SKM-1 (cell line): ENCODE measurements at regions not wholly inside any gene's neighbourhood (a gene's known extent, or its start where the extent isn't known, plus 50 kb on each side); places are given as distances from the start of the nearest gene placed in this dataset.
"Not testable (repeated sequence)": the region's sequence is repeated elsewhere in the genome, so short reads cannot be mapped to it uniquely, and the experiment has no call there.

Source experiments
- DNase-seq: peaks from one replicate; lab custom pipeline; 2025; ENCODE audit not compliant: unreplicated experiment; lab: John Stamatoyannopoulos, UW

DNA sequence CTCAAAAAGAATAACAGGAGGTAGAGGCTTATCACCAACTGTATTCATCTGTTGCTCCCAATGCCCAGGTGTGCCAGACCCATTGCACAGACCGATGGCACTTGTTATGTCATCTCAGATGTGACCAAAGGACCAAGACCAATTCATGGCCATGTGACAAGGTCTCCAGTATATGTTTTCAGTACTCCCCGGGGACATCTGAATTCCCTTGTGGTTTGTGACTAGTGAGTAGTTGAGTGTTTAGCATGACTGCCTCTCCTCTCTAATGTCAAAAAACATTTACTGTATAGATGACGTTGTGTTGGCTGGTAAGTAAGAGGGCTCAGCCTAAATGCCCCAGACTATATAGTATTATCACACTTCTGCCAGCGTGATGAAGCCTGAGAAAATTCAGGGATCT, 202.1 kb upstream of the SMIM30 start:
- no peak for DNase-seq

DNA sequence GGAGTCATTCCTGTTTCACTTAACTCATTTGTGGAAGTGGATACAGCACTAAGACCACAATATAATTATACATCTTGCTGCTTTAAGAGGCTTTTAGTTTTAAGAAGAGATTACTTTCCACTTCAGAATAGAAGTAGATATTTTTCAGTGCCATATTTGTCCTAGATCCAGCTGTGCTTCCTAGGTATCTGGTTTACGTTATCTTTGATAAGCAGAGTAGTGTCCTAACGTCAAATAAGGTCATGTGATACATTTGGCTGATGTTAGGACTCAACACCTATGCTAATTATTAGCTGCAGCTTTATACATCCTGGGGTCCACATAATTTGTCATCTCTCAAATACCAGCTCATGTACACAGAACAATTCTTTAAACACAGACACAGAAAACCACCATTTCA, 196.2 kb upstream of the SMIM30 start:
- DNase-seq = no peak

DNA sequence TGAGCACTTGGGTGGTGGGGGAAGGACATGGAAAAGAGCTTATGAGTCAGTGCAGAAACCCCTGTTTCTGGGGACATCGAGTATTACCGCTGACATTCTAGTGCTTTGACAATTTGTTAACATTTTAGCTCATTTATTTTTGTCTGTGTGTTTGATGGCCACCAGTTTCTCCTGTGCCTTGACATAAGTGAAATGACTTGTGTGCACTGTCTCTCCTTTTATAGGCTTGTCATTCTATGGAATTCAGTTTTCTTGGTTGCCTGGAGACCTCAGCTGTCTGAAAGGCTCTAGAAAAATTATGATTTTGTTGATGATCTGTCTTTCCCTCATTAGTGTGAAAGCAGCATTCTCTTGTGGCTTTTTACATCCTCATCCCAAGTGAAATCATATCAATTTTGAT, 190.0 kb upstream of the SMIM30 start:
- DNase-seq = no peak

DNA sequence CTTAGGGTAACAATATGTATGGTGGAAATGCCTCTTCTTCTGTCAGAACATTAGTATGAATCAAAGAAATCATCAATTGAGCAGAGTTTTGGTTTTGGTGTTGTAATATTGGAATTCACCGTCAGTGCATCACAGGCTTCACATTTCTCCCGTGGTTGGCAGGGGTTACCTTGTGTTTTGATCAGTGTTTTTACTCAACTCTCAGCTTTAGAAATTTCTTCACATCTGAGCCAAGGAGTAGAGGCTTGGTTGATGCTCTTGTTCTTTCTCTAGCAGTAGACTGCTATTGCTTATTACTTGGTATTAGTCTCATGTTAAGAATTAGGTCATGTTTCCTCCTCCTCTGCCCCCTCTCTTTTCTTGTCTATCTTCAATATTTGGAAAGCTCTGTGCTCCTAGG, 188.8 kb upstream of the SMIM30 start:
- no peak for DNase-seq

DNA sequence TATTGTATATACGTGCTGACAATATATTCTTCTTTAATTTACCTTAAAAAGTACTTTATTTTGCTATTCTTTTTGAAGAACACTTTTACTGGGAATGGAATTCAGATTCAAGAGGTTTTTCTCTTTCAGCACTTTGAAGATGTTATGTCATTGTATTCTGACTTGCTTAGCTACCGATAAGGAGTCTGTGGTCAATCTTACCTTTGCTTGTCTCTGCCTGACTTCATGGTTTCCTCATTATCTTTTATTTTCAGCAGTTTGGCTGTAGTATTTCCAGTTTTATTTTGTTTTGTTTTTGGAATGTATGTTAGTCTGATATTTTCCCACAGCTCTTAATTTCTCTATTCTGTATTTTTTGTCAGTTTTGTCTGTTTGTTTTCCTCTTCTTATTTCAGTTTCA, 187.9 kb upstream of the SMIM30 start:
- DNase-seq = no peak

DNA sequence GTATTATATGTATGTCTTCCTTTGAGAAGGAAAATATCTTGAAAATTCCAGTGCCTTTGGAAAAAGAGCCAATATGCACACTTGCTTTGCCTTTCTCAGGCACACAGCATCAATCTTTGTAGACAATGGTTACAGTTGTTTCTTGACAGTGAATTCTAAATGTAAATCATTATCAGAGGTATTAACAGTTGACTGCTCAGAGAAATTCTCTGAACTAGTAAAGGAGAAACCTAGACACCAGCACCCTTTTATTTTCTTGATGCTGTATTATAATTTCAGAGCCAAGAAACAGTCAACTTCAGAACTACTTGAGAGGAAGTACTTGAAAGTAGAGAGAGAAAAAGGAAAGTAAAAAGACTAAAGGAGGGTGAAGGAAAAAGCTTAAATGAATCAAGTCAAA, 185.8 kb upstream of the SMIM30 start:
- DNase-seq = no peak

DNA sequence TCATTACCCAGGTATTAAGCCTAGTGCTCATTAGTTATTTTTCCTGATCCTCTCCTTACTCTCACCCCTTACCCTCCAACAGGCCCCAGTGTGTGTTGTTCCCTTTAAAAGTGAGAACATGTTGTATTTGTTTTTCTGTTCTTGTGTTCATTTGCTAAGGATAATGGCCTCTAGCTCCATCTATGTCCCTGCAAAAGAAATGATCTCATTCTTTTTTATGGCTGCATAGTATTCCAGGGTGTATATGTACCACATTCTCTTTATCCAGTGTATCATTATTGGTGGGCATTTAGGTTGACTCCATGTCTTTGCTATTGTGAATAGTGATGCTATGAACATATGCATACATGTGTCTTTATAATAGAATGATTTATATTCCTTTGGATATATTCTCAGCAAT, 185.0 kb upstream of the SMIM30 start:
- DNase-seq = not testable (repeated sequence)

DNA sequence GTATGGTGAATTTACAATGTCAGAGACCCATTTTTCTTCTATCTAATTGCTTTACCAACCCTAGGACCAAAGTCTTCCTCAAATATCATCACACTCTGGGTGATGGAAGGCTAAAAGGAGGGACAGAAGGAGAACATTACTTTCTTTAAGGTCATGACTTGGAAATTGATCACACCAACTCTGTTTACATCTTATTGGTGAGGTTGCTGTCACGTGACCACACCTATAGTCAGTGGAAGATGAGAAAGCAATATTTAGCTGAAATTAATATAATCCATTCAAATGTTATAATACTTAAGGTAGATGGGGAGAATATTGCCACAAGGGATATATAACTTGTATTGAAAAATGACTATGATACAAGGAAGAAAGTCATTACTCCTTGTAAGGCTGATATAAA, 183.6 kb upstream of the SMIM30 start:
- no peak for DNase-seq

DNA sequence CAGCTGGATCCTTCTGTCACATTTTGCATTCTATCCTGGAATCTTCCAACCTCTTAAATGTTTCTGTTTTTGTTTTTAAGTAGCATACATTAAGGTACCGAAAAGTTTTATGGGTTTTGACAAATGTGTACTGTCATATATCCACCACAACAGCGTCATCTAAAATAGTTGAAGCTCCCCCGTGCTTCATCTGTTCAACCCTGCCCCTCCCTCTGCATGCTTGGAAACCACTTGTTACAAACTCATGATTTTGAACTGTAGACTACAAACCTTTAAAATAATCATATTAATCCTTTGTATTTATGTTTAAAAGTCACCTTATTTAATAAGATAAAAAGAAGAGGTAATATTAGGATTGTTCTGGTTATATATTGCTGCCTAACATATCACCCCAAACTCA, 182.8 kb upstream of the SMIM30 start:
- no peak for DNase-seq

DNA sequence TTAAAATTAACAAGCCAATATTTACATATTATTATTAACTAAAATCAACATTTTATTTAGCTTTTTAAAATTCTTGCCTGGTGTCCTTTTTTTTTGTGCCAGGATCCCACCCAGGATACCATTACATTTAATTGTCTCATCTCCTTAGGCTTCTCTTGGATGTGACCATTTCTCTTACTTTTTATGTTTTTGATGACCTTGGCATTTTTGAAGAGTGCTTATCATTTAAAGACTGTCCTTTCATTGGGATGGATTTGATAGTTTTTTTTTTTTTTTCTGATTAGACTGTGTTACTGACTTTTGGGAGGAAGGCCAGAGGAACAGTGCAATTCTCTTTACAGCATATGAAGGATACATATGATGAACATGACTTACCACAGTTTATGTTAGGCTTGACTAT, 181.4 kb upstream of the SMIM30 start:
- DNase-seq = no peak

DNA sequence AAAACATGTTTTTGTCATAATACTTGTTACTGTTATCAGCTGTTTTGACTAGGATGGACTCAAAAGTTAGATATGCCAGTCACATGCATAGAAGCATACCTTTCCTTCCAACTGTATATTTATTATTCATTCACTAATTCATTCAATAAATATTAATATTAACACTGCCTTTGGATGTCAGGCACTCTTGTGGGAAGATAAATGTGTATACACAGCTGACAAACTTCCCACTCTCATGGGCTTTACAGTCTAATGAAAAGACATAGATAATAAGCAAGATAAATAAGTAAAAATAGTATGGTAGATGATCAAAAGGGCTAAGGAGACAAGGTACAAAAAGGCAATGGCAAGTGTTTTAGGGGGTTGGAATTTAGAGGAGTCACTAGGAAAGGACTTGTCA, 180.1 kb upstream of the SMIM30 start:
- no peak for DNase-seq

DNA sequence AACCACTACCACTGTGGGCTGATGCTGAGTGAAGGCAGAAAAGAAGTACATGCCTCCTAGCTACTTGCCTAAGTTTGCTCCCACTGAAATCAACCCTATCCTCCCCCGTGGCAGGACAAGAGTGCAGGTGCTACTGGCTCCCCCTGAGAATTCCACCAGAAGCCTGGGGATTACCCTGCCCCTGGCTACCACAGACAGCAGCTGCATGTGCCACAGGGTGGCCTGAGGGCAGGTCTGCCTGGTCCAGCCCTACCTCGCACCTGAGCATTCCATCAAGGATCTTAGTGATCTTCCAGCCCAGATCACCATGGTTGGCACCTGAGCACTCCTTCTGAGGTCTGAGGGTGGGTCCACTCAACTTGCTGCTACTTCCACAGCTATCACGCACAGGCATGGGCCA, 176.4 kb upstream of the SMIM30 start:
- no peak for DNase-seq

DNA sequence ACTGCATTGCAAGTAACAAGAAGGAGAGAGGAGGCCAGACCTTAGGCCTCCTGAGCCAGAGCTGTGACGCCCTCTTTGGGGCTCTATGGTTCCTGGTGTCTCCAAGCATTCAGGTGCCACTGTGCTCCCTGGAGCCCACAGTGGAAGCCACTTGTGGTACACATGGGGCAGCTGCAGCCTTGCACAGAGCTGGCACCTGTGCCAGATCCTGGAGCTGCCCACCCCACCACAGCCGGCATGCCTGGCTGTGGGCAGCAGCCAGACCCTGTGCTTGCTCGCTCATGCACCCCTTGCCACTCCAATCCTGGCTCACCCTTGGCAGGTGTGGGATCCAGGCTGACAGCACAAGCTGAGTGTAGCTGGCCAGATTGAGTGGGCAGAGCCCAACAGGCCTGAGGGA, 173.8 kb upstream of the SMIM30 start:
- DNase-seq = no peak

DNA sequence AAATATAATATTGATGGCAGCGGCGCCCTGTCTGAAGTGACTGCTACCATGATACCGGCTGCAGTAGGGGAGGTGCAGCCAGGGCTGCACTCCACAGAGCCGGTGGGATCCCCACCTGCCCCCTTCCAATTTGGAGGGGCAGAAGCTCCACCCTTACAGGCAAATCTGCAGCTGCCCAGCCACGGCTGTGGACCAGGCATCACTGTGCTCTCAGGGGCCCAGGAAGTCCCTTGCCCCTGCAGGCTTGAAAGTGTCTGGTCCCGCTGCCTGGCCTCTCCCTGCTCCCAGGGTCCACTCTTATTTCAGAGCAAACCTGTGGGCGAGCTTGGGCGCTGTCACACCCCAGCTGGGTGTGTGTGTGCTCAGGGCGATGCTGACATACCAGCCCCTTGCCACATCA, 172.7 kb upstream of the SMIM30 start:
- no peak for DNase-seq

DNA sequence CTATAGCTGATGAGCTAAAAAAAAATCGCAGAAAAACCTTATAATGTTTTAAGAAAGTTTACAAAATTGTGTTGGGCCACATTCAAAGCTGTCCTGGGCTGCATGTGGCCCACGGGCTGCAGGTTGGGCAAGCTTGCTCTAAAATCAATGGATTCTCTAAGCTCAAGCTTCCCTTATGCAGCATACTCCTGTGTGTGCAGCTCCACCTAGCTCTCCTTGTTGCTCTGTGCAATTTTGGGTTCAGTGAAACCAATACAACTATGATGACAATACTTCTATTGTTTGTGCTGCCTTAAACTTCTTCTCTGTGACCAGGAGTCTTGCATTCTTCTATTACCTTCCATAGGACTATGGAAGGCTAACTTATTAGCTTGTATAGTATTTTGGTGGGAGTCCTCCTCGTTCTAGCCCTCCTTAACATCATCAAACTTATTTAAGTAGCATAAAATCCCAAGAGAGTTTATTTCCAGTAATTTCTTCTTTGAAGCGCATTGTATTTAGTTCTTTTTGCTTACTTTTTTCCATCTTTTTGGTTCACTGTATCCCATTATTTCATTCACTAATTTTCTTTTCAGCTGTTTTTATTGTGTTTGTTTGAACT, 170.9 kb upstream of the SMIM30 start:
- peak; percentile 28 for DNase-seq

DNA sequence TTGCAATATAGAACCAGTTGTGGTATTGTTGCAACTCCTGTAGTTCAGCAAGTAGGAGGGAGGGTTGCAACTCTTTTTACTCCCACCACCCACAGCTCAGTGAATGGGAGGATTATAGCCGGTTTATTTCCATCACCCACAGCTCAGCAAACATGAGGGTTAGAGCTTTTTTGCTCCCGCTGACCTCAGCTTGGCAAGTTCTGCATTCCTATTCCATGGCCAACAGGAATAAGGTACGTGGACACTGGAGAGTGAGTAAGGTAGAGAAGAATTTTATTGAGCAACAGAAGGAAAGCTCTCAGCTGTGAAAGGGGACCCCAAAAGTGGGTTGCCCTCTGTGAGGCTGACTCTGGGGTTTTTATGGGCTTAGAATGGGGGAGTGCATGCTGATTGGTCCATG, 167.1 kb upstream of the SMIM30 start:
- no peak for DNase-seq

DNA sequence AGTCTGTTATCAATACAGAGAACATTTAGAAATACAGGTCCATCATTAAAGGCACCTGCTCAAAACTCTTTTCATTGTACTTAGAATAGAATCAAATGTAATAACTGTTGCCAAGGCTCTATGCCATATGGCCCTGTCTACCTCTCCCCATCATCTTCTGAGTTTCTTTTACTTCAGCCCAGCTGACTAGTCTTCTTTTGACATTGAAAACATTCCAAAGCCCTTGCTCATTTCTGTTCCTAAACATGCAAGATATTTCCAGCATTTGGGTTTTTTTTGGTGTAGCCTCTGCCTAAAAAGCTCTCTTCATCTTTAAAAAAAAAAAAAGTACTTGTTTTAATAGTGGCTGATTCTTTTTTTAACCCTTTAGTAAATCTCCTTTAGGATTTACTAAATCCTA, 165.5 kb upstream of the SMIM30 start:
- DNase-seq = no peak

DNA sequence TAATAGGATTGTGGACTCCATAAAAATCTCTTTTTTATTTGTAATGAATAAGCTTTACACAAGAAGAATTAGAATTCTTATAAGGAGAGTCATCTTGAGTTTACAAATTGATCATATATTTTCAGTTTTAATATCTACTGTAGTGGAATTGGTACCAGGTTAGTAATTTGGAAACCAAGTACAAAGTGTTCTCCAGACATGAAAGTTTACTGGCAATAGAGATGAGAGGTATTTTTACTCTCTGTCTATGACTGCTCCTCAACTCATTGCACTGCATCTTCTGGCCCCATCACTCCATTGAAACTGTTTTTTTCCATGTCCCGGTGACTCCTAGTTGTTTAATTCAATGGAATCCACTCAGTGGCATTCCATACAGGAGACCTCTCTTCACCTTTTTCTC, 164.5 kb upstream of the SMIM30 start:
- no peak for DNase-seq

DNA sequence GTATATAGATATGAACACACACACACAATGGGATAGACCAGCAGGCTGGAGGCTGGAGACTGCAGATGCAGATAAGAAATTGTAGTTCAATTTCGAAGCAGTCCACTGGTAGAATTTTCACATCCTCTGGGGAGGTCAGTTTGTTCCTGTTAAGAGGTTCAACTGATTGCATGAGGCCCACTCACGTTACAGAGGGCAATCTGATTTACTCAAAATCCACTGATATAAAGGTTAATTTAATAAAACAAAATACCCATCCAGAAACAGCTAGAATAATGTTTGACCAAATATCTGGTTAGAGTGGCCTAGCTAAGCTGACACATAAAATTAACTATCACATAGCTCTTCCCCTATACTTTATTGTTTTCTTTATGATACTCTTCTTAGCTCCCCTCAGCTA, 162.9 kb upstream of the SMIM30 start:
- DNase-seq = no peak

DNA sequence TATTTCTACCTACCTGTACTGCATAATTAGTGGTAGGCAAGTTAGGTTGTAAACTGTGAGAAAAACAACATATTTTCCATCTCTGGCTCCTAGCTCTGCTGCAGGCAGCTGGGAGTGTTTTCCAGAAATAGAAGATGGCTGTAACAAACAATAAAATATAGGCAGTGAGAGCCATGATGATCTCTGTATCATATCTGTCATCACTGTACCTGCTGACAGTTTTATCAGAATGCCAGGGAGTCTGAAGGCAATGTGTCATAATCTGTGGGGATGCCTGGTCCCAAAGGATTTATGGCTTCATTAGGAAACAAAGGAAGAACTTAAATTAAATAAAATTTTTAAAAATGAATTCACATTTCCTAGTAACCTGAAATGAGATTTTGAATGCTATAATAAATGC, 160.9 kb upstream of the SMIM30 start:
- DNase-seq = no peak

DNA sequence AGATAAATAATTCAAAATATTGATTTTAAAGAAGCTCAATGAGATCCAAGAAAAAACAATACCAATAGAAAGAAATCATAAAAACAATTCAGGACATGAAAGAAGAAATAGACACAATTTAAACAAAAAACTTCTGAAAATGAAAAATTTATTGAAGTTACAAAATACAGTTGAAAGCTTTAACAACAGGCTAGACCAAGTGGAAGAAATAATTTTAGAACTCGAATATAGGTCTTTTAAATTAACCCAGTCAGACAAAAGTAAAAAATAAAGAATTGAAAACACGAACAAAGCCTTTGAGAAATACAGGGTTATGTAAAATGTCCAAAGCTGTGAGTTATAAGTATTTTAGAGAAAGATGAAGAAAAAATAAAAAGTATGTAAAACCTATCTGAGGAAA, 152.4 kb upstream of the SMIM30 start:
- DNase-seq = no peak

DNA sequence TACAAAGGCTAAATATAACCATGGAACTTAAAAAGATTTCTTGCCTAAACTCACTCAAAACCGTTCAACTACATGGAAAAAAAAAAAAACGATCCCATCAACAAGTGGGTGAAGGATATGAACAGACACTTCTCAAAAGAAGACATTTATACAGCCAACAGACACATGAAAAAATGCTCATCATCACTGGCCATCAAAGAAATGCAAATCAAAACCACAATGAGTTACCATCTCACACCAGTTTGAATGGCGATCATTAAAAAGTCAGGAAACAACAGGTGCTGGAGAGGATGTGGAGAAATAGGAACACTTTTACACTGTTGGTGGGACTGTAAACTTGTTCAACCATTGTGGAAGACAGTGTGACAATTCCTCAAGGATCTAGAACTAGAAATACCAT, 151.2 kb upstream of the SMIM30 start:
- DNase-seq = not testable (repeated sequence)

DNA sequence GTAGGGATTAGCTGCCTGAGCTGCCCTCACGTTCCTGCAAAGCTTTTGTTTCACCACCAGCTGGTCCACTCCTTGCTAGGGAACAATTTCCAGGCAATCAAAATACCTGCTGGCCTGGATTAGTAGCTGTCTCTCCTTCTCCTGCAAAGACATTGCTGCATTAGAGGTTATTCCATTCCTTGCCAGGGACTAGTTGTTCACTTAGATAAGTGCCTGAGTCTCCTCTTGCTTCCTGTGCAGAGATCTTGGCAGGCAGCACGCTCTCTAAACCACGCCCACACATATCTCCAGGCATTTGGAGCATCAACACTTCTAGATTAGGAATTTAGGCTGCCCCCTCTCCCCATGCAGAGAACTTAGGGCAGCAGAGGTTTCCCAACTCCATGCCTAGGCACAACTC, 150.4 kb upstream of the SMIM30 start:
- no peak for DNase-seq

DNA sequence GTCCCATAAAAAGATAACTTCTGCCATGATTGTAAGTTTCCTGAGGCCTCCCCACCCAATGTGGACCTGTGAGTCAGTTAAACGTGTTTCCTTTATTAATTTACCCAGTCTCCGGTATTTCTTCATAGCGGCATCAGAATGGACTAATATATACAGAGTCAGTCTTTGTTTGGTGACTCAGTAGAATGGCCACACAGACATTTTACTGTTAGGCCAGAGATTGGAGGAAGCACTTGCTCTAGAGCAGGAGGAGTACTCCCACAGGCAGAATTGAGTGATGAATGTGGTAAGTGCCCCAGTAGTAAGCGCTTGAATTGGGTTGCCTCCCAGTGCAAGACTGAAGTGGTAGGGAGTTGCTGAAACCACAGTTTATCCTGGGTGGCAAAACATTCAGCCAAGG, 149.5 kb upstream of the SMIM30 start:
- DNase-seq = no peak
